ENCODE measurements at regions not wholly inside any gene's neighbourhood (a gene's known extent, or its start where the extent isn't known, plus 50 kb on each side); places are given as distances from the start of the nearest gene placed in this dataset.

- Histone ChIP-seq H3K79me2 (ENCODE audit: insufficient read depth, low read length) (no peaks in the 10 kb centered on the region), H3K9me3 (ENCODE audit: low read length) (no peaks in the 10 kb centered on the region), H3K4me1 (ENCODE audit: insufficient read depth, low read length) (no peaks in the 10 kb centered on the region), H4K20me1 (ENCODE audit: insufficient read depth, low read length) (no peaks in the 10 kb centered on the region), H3K36me3 (replicated peaks in 1 of 2; ENCODE audit: control insufficient read depth in 1 of 2, insufficient read depth in 2 of 2, low read length in 2 of 2) (no peaks in the 10 kb centered on the region), H3K4me2 (ENCODE audit: low read depth, low read length) (no peak overlapping the region), H3K27me3 (ENCODE audit: control insufficient read depth in 1 of 2, insufficient read depth in 2 of 2, low read length in 2 of 2) (peaks cover 0 to 6% of the 10 kb centered on the region in 2 experiments; a peak in 1 of 5 replicates), H3K9ac (ENCODE audit: insufficient read depth, low read depth, low read length) (no peak overlapping the region), H3K27ac (ENCODE audit: extremely low read length, insufficient read depth, low read length) (no peak overlapping the region), H2AFZ (ENCODE audit: low read length) (no peak overlapping the region), H3K4me3 (replicated peaks in 1 of 3; ENCODE audit: insufficient read depth in 1 of 3, low read depth in 2 of 3, low read length in 3 of 3) (no peak overlapping the region)
- ATAC-seq (no peak), FAIRE-seq (no peak), DNase-seq (ENCODE audit: low spot score) (no peak)
- TF ChIP-seq ZNF589 (CRISPR knock-in tag; conservative IDR thresholded peaks at IDR 0.05) (no peak), HOMEZ (CRISPR knock-in tag; IDR thresholded peaks at IDR 0.05; ENCODE audit: low read depth) (no peak), DMTF1 (CRISPR knock-in tag; IDR thresholded peaks at IDR 0.05) (no peak), JARID2 (CRISPR knock-in tag; IDR thresholded peaks at IDR 0.05; ENCODE audit: insufficient replicate concordance) (no peak), HOXA7 (CRISPR knock-in tag; IDR thresholded peaks at IDR 0.05) (no peak), YEATS4 (CRISPR knock-in tag; IDR thresholded peaks at IDR 0.05; ENCODE audit: borderline replicate concordance) (no peak), ZNF775 (CRISPR knock-in tag; IDR thresholded peaks at IDR 0.05; ENCODE audit: borderline replicate concordance) (no peak)
- ChIA-PET POLR2A (no interaction called here), CTCF (ENCODE audit: low intra/inter-chr PET ratio, low total read pairs) (no interaction called here)
- no TSS peak for BruUV-seq (replicated peaks)
- WGBS (ENCODE audit: low lambda C conversion rate), result under 1% methylated on average over 8 of the region's 8 CpGs
- in situ Hi-C loops (cut with HindIII; ENCODE audit: extremely low pct_ligation_motif_present, low pct_unique_long_range_greater_than_20kb) (no loop called here), intact Hi-C loops (cut with micrococcal nuclease; ENCODE audit: unreplicated experiment) (no loop called here)
Observed at GRCh38 chr4:53712408-53713020, 121.2 kb upstream of the LNX1 start.
